ENCODE measurements at regions not wholly inside any gene's neighbourhood (a gene's known extent, or its start where the extent isn't known, plus 50 kb on each side); places are given as distances from the start of the nearest gene placed in this dataset.

DNA sequence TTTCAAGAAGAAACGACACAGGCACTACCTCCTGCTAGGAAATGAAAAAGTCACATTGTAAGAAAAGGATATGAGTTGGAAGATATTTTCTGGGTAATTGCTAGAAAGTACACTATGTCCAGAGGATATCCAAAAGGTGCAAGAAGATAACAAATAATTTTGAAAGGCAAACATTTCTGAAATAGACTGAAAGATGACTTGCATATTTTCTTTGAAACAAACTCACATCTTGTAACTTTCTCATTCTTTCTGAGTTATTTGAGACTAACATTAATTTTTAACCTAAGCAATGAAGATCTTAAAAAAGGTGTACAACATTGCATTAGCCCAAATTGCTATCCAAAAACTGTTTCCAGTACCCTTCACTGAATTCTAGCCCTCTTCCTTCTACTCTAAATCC is 79.6 kb upstream of the KCTD3 start:
- in situ Hi-C loops (cut with HindIII; ENCODE audit: low pct_unique_long_range_greater_than_20kb, low sequenced_read_pairs), result no loop called here
- no peak for DNase-seq (ENCODE audit: low read depth)

DNA sequence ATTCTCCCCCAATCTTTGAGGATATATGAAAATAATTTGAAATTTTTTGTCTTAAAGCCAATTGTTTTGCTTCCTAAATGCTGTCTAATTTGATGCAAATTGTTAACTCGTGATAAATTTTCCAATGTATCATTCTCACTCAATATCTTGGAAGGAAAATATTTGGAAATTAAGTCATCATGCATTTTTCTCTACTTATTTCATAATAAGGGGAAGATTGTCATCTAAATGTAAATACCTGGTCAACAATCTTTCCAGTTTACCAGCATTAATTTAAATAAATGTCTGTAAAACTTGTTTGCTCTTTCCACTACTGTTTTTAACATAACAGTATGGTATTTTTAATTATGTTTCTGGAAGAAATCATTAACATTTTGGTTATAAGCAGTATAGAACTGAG is 78.3 kb upstream of the KCTD3 start:
- DNase-seq (ENCODE audit: low read depth), result no peak
- in situ Hi-C loops (cut with HindIII; ENCODE audit: low pct_unique_long_range_greater_than_20kb, low sequenced_read_pairs), result no loop called here

DNA sequence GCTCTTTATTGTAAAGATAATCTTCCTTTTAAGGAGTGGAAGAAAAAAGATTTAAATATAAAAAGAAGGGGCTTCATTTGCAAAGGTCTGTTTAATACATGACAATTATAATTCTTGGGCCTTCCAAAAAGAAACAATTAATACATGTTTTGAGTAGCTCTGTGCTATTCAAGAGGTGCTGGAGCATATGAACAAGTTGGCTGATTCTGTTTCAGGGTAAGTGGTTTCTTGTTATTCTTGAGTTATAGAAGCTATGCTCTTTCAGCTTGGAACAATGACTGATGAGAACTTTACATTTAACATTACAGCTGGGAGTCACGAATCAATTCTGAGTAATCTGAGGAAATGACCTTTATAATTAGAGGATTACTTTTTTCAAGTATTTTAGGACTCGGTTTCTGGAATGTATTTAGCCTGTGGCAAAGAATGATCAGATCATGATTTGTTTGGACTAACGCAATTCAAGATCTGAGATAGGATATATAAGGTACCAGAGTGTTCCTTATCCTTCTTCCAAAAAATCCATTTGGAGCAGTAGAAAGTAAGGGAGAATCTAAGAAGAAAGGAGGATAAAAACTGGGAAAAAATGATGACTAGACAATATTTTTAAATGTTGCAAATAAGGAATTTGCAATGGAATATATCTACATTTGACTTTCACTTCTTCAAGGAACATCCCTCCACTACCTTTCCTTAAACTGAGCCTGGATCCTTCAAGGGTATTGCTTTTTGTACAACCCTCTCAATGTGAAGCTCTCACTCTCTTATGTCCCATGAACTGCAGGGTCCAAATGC is 77.1 kb upstream of the KCTD3 start:
- in situ Hi-C loops (cut with HindIII; ENCODE audit: low pct_unique_long_range_greater_than_20kb, low sequenced_read_pairs), result no loop called here
- no peak for DNase-seq (ENCODE audit: low read depth)

DNA sequence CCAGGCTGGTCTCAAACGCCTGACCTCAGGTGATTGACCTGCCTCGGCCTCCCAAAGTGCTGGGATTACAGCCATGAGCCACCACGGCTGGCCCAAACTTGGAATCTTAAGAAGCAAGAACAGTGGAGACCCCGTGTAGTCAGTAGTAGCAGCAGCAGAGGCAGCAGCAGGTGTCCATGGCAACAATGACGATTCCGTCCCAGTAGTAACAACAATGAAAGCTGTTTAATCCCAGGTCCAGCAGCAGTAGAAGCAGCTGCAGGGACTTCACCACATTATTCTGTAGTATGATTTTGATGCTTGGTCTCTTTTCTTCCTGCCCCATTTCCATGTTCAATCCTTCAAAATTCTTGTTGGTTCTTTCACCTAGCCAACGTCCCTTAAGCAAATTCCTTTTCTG is 69.6 kb upstream of the KCTD3 start:
- DNase-seq (ENCODE audit: low read depth), result no peak
- in situ Hi-C loops (cut with HindIII; ENCODE audit: low pct_unique_long_range_greater_than_20kb, low sequenced_read_pairs), result no loop called here

DNA sequence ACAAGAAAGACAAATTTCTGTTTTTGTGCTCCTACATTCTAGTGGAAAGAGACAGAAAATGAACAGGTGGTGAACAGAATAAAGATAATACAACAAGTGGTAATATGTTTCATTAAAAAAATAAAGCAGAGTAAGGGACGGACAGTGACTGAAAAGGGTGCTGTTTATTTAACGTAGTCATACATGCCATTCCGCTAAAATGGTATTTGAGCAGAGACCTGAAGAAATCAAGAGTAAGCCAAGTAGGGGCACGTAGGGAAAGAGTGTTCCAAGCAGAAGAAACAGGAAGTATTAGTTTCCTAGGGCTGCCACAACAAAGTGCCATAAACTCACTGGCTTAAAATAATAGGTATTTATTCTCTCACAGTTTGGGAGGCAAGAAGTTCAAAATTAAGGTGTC is 65.6 kb upstream of the KCTD3 start:
- in situ Hi-C loops (cut with HindIII; ENCODE audit: low pct_unique_long_range_greater_than_20kb, low sequenced_read_pairs), result no loop called here
- DNase-seq (ENCODE audit: low read depth), result no peak

DNA sequence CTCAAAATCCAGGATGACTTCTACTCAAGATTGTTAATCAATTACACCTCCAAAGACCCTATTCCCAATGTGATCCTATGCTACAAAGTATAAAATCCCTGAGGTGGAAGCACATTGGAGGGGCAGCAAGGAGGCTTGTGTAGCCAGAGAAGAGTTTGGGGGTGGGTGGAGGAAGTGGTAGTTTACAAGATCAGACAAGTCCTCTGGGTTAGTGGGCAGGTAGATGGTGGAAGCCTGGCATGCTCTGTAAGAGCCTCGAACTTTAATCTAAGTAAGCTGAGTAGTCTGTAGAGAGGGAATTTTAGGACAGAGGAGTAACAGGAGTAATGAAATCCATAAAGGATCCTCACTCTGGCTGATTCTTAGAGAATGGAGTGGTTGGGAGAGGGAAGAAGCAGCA is 65.0 kb upstream of the KCTD3 start:
- in situ Hi-C loops (cut with HindIII; ENCODE audit: low pct_unique_long_range_greater_than_20kb, low sequenced_read_pairs), result no loop called here
- DNase-seq (ENCODE audit: low read depth), result no peak

DNA sequence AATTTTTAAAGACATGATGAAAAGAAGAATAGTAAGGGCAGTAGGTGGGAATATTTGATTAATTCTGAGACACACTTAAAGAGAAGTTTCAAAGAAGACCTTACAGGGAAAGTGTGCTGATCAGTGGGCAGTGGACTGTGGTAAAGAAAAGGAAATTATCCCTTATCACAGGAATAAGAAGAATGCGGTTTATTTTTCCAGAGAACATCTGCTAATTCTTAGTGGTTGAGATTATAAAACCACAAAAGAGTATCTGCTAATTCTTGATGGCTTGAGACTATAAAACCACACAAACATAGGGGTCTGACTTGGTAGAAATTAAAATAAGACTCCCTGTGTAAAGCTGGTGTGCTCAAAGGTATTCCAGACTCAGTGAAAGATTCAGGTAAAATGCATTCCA is 60.0 kb upstream of the KCTD3 start:
- in situ Hi-C loops (cut with HindIII; ENCODE audit: low pct_unique_long_range_greater_than_20kb, low sequenced_read_pairs), result no loop called here
- no peak for DNase-seq (ENCODE audit: low read depth)

DNA sequence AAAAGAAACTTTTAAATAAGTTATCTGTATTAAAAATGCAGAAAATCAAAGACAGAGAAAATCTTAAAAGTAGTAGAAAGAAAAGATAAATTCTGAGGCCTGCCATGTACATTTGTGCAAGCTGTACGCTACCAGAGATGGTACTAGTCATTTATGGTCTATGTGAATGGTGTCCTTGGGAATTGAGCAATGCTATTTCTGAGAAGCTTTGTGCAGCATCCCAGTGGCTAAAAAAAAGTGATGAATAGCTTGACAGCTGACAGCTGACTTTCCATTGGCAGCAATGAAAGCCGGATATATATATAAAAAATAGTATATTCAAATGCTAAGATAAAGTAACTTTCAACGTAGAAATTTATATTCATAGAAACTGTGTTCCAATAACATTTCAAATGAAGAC is 58.8 kb upstream of the KCTD3 start:
- in situ Hi-C loops (cut with HindIII; ENCODE audit: low pct_unique_long_range_greater_than_20kb, low sequenced_read_pairs), result no loop called here

More for the DNA sequence above, 58.8 kb upstream of the KCTD3 start:
- no peak for DNase-seq (ENCODE audit: low read depth)

All from Caki2 (cell line).